WTC11 (cell line): ENCODE measurements at regions not wholly inside any gene's neighbourhood (a gene's known extent, or its start where the extent isn't known, plus 50 kb on each side); places are given as distances from the start of the nearest gene placed in this dataset.
"Not testable (repeated sequence)": the region's sequence is repeated elsewhere in the genome, so short reads cannot be mapped to it uniquely, and the experiment has no call there.

ENCODE experiments used
- ATAC-seq: fragments of 200-7000 bp; cut with Tn5 transposase; 2 replicates; pipeline ENCODE4 v1.10.0; 2021; ENCODE audit warnings: mild to moderate bottlenecking, moderate library complexity
- CTCF ChIA-PET: fragments of 300-600 bp; sonication (Branson Sonifier 250); formaldehyde crosslinking; loops from one replicate; lab custom pipeline; 2021; ENCODE audit warnings: antibody characterized with exemption; lab: Charles Lee
- POLR2A ChIA-PET: fragments of 350-600 bp; sonication (Branson Sonifier 250); formaldehyde crosslinking; loops from one replicate; lab custom pipeline; 2021; ENCODE audit warnings: antibody characterized with exemption; lab: Charles Lee
- DNase-seq: peaks from one replicate; pipeline ENCODE4 v3.0.0; 2021; ENCODE audit warnings: low spot score
- H3K27ac Mint-ChIP-seq: 2 replicates; pipeline ENCODE4 v1.8.0; 2021; ENCODE audit warnings: mixed read lengths
- H3K27me3 Mint-ChIP-seq: 2 replicates; pipeline ENCODE4 v1.8.0; 2021; ENCODE audit warnings: low read depth, mild to moderate bottlenecking, moderate library complexity, mixed read lengths
- H3K36me3 Mint-ChIP-seq: 2 replicates; pipeline ENCODE4 v1.8.0; 2021; ENCODE audit warnings: mixed read lengths
- H3K4me1 Mint-ChIP-seq: 2 replicates; pipeline ENCODE4 v1.8.0; 2022; ENCODE audit warnings: mixed read lengths
- H3K4me3 Mint-ChIP-seq: 2 replicates; pipeline ENCODE4 v1.8.0; 2021; ENCODE audit warnings: mild to moderate bottlenecking, moderate library complexity, mixed read lengths
- H3K9me3 Mint-ChIP-seq: 2 replicates; pipeline ENCODE4 v1.8.0; 2021; ENCODE audit warnings: mixed read lengths
- ATF2 ChIP-seq: sonication (generic); formaldehyde crosslinking; IDR thresholded peaks from 2 replicates; pipeline ENCODE4 v1.8.1; 2022; ENCODE audit warnings: low read depth, missing genetic modification reagents, borderline replicate concordance
- ATF3 ChIP-seq: sonication (generic); formaldehyde crosslinking; conservative IDR thresholded peaks from 2 replicates; pipeline ENCODE4 v1.8.1; 2022; ENCODE audit warnings: mild to moderate bottlenecking, missing genetic modification reagents
- CBFB ChIP-seq: sonication (generic); formaldehyde crosslinking; IDR thresholded peaks from 2 replicates; pipeline ENCODE4 v1.8.1; 2022; ENCODE audit warnings: mild to moderate bottlenecking, low read depth, missing genetic modification reagents
- CDX4 ChIP-seq: fragments of 250-450 bp; sonication (Bioruptor Pico); IDR thresholded peaks from 2 replicates; pipeline ENCODE4 v1.9.0; 2021; ENCODE audit warnings: moderate library complexity, mild to moderate bottlenecking, inconsistent platforms, borderline replicate concordance
- CTCF ChIP-seq: fragments of 200-600 bp; IDR thresholded peaks from 2 replicates; pipeline ENCODE4 v1.8.0; 2022; ENCODE audit warnings: antibody characterized with exemption
- E2F5 ChIP-seq: sonication (generic); formaldehyde crosslinking; IDR thresholded peaks from 2 replicates; pipeline ENCODE4 v1.8.1; 2022; ENCODE audit warnings: mild to moderate bottlenecking, moderate library complexity, missing genetic modification reagents
- FOXK1 ChIP-seq: sonication (generic); formaldehyde crosslinking; IDR thresholded peaks from 2 replicates; pipeline ENCODE4 v1.8.0; 2022; ENCODE audit warnings: mild to moderate bottlenecking, moderate library complexity, missing genetic modification reagents
- HMGXB4 ChIP-seq: sonication (generic); formaldehyde crosslinking; IDR thresholded peaks from 2 replicates; pipeline ENCODE4 v1.8.1; 2023; ENCODE audit warnings: mild to moderate bottlenecking, moderate library complexity, missing genetic modification reagents
- OVOL2 ChIP-seq: fragments of 250-450 bp; sonication (Bioruptor Pico); IDR thresholded peaks from 2 replicates; pipeline ENCODE4 v1.9.0; 2021; ENCODE audit warnings: mild to moderate bottlenecking, borderline replicate concordance
- STAT6 ChIP-seq: sonication (generic); formaldehyde crosslinking; conservative IDR thresholded peaks from 2 replicates; pipeline ENCODE4 v1.8.1; 2023; ENCODE audit warnings: mild to moderate bottlenecking, low read depth, missing genetic modification reagents, moderate library complexity
- TP53 ChIP-seq: sonication (generic); formaldehyde crosslinking; IDR thresholded peaks from 2 replicates; pipeline ENCODE4 v1.8.1; 2023; ENCODE audit warnings: mild to moderate bottlenecking, missing genetic modification reagents
- USF1 ChIP-seq: sonication (generic); formaldehyde crosslinking; IDR thresholded peaks from 2 replicates; pipeline ENCODE4 v1.8.0; 2022; ENCODE audit warnings: mild to moderate bottlenecking, missing genetic modification reagents
- USF2 ChIP-seq: sonication (generic); formaldehyde crosslinking; IDR thresholded peaks from 2 replicates; pipeline ENCODE4 v1.8.1; 2023; ENCODE audit warnings: mild to moderate bottlenecking, missing genetic modification reagents, moderate library complexity
- ZNF416 ChIP-seq: fragments of 250-450 bp; sonication (Bioruptor Pico); IDR thresholded peaks from 2 replicates; pipeline ENCODE4 v1.9.0; 2021; ENCODE audit warnings: mild to moderate bottlenecking, inconsistent platforms

- no peak for TF ChIP-seq STAT6 (CRISPR knock-in tag)
These were observed 153.4 kb downstream of the LIPI start (continued) for GRCh38 chr21:14057313-14057712.

GRCh38 chr21:14056771-14057191 lies 154.0 kb downstream of the LIPI start:
- Mint-ChIP-seq H3K36me3 (no peaks in the 10 kb centered on the region; the same call in 1 of the 2 replicates), H3K27ac (no peak overlapping the region), H3K4me1 (no peaks in the 10 kb centered on the region), H3K9me3 (no peaks in the 10 kb centered on the region), H3K4me3 (no peak overlapping the region), H3K27me3 (no peaks in the 10 kb centered on the region)
- ChIA-PET CTCF (no interaction called here), POLR2A (no interaction called here)
- ATAC-seq (no peak), DNase-seq (no peak)
- TF ChIP-seq ATF3 (no peak), CDX4 (CRISPR knock-in tag) (no peak), CTCF (no peak), FOXK1 (CRISPR knock-in tag) (no peak), OVOL2 (CRISPR knock-in tag) (no peak), TP53 (CRISPR knock-in tag) (no peak), USF1 (CRISPR knock-in tag) (no peak), ZNF416 (CRISPR knock-in tag) (no peak), CBFB (CRISPR knock-in tag) (no peak), USF2 (CRISPR knock-in tag) (no peak), ATF2 (no peak), HMGXB4 (CRISPR knock-in tag) (no peak), E2F5 (CRISPR knock-in tag) (no peak)

- CTCF ChIA-PET, DNase-seq, H3K4me3 Mint-ChIP-seq, H3K27ac Mint-ChIP-seq, H3K36me3 Mint-ChIP-seq, H3K9me3 Mint-ChIP-seq, ATAC-seq, H3K27me3 Mint-ChIP-seq, H3K4me1 Mint-ChIP-seq, POLR2A ChIA-PET: not testable (repeated sequence)
These were observed 154.8 kb downstream of the LIPI start for GRCh38 chr21:14055746-14056515.
